GM21360 (cell line): ENCODE measurements at regions not wholly inside any gene's neighbourhood (a gene's known extent, or its start where the extent isn't known, plus 50 kb on each side); places are given as distances from the start of the nearest gene placed in this dataset.
"Not testable (repeated sequence)": the region's sequence is repeated elsewhere in the genome, so short reads cannot be mapped to it uniquely, and the experiment has no call there.

ENCODE experiments used
- ATAC-seq: cut with Tn5 transposase; IDR thresholded peaks from one replicate; pipeline ENCODE4 v1.9.1; 2021; ENCODE audit warnings: mild to moderate bottlenecking, moderate library complexity; ENCODE audit not compliant: unreplicated experiment

- no peak for ATAC-seq
Observed at GRCh38 chr20:57092900-57093530, 173.4 kb downstream of the BMP7 start.

- no peak for ATAC-seq
Observed at GRCh38 chr20:57093766-57094165, 172.7 kb downstream of the BMP7 start.

- ATAC-seq = no peak
Observed at GRCh38 chr20:57094252-57094891, 172.1 kb downstream of the BMP7 start.

GRCh38 chr20:57094991-57095390 is 171.4 kb downstream of the BMP7 start:
- ATAC-seq = no peak

GRCh38 chr20:57095426-57095825 is 171.0 kb downstream of the BMP7 start:
- no peak for ATAC-seq

- no peak for ATAC-seq
Observed at GRCh38 chr20:57097245-57097915, 169.1 kb downstream of the BMP7 start.

GRCh38 chr20:57102160-57102559 is 164.3 kb downstream of the BMP7 start:
- ATAC-seq = no peak

- no peak for ATAC-seq
Observed at GRCh38 chr20:57102566-57102965, 163.9 kb downstream of the BMP7 start.

- no peak for ATAC-seq
Observed at GRCh38 chr20:57103146-57103800, 163.2 kb downstream of the BMP7 start.

GRCh38 chr20:57104113-57104512 is 162.3 kb downstream of the BMP7 start:
- no peak for ATAC-seq

GRCh38 chr20:57104651-57105204 is 161.7 kb downstream of the BMP7 start:
- no peak for ATAC-seq

GRCh38 chr20:57106030-57106682 is 160.3 kb downstream of the BMP7 start:
- no peak for ATAC-seq

- no peak for ATAC-seq
Observed at GRCh38 chr20:57106692-57107091, 159.7 kb downstream of the BMP7 start.

- ATAC-seq = no peak
Observed at GRCh38 chr20:57107208-57107607, 159.2 kb downstream of the BMP7 start.

- ATAC-seq = no peak
Observed at GRCh38 chr20:57108218-57108617, 158.2 kb downstream of the BMP7 start.

GRCh38 chr20:57108742-57109570 is 157.5 kb downstream of the BMP7 start:
- ATAC-seq = no peak

GRCh38 chr20:57109571-57109953 is 156.9 kb downstream of the BMP7 start:
- ATAC-seq = no peak

- ATAC-seq = not testable (repeated sequence)
Observed at GRCh38 chr20:57110121-57111027, 156.1 kb downstream of the BMP7 start.

GRCh38 chr20:57111028-57111373 is 155.4 kb downstream of the BMP7 start:
- no peak for ATAC-seq
